H9 (cell line): ENCODE measurements at regions not wholly inside any gene's neighbourhood (a gene's known extent, or its start where the extent isn't known, plus 50 kb on each side); places are given as distances from the start of the nearest gene placed in this dataset.

Source experiments
- DNase-seq: peaks from one replicate; pipeline ENCODE4 v3.0.0-alpha.2; 2017
- H2AFZ ChIP-seq: one replicate; pipeline ENCODE4 v1.6.1; 2013; ENCODE audit warnings: mild to moderate bottlenecking, low read length, control low read depth, moderate library complexity
- H2AK5ac ChIP-seq: 2 replicates; pipeline ENCODE4 v1.6.1; 2013; ENCODE audit warnings: low read length, control low read depth, mixed read lengths; ENCODE audit not compliant: insufficient read length
- H2BK120ac ChIP-seq: one replicate; pipeline ENCODE4 v1.6.1; 2013; ENCODE audit warnings: low read depth, mild to moderate bottlenecking, low read length, control low read depth, inconsistent platforms; ENCODE audit not compliant: poor library complexity, severe bottlenecking
- H2BK12ac ChIP-seq: 2 replicates; pipeline ENCODE4 v1.6.1; 2013; ENCODE audit warnings: low read length, control low read depth, mixed read lengths, low read depth; ENCODE audit not compliant: insufficient read length
- H2BK15ac ChIP-seq: 2 replicates; pipeline ENCODE4 v1.6.1; 2013; ENCODE audit warnings: low read depth, low read length, control low read depth
- H2BK20ac ChIP-seq: one replicate; pipeline ENCODE4 v1.6.1; 2013; ENCODE audit warnings: low read depth, mild to moderate bottlenecking, low read length, control low read depth, inconsistent platforms; ENCODE audit not compliant: poor library complexity, severe bottlenecking
- H2BK5ac ChIP-seq: 2 replicates; pipeline ENCODE4 v1.6.1; 2013; ENCODE audit warnings: low read length, control low read depth, mixed read lengths; ENCODE audit not compliant: insufficient read length
- H3K14ac ChIP-seq: 2 replicates; pipeline ENCODE4 v1.6.1; 2013; ENCODE audit warnings: low read length, control low read depth; ENCODE audit not compliant: insufficient read depth
- H3K18ac ChIP-seq: 2 replicates; pipeline ENCODE4 v1.6.1; 2013; ENCODE audit warnings: low read depth, mild to moderate bottlenecking, mixed read lengths, low read length, control low read depth; ENCODE audit not compliant: insufficient read length
- H3K23ac ChIP-seq: 2 replicates; pipeline ENCODE4 v1.6.1; 2013; ENCODE audit warnings: low read length, control low read depth, mixed read lengths, low read depth; ENCODE audit not compliant: insufficient read length
- H3K23me2 ChIP-seq: 2 replicates; pipeline ENCODE4 v1.6.1; 2013; ENCODE audit warnings: low read depth, mild to moderate bottlenecking, mixed read lengths, low read length, control low read depth; ENCODE audit not compliant: insufficient read length, poor library complexity, severe bottlenecking
- H3K27ac ChIP-seq: 2 replicates; pipeline ENCODE4 v1.5.1; 2013; ENCODE audit warnings: low read length, control low read depth, mixed read lengths, low read depth; ENCODE audit not compliant: insufficient read length
- H3K27me3 ChIP-seq: 2 replicates; pipeline ENCODE4 v1.6.1; 2013; ENCODE audit warnings: low read length, control low read depth, inconsistent platforms; ENCODE audit not compliant: insufficient read depth
- H3K4ac ChIP-seq: 2 replicates; pipeline ENCODE4 v1.6.1; 2013; ENCODE audit warnings: low read depth, mild to moderate bottlenecking, control low read depth, inconsistent platforms, low read length, moderate library complexity
- H3K4me1 ChIP-seq: 2 replicates; pipeline ENCODE4 v1.6.1; 2013; ENCODE audit warnings: low read length, control low read depth, inconsistent platforms; ENCODE audit not compliant: insufficient read depth
- H3K4me2 ChIP-seq: 2 replicates; pipeline ENCODE4 v1.6.1; 2013; ENCODE audit warnings: low read length, control low read depth, mixed read lengths; ENCODE audit not compliant: insufficient read length, insufficient read depth
- H3K56ac ChIP-seq: 2 replicates; pipeline ENCODE4 v1.6.1; 2013; ENCODE audit warnings: low read depth, mild to moderate bottlenecking, mixed read lengths, low read length, control low read depth; ENCODE audit not compliant: insufficient read length
- H3K79me1 ChIP-seq: 2 replicates; pipeline ENCODE4 v1.6.1; 2013; ENCODE audit warnings: low read depth, mild to moderate bottlenecking, moderate library complexity, low read length, control low read depth, inconsistent platforms; ENCODE audit not compliant: insufficient read depth, poor library complexity, severe bottlenecking
- H3K79me2 ChIP-seq: 2 replicates; pipeline ENCODE4 v1.6.1; 2013; ENCODE audit warnings: low read length, control low read depth, inconsistent platforms; ENCODE audit not compliant: insufficient read depth
- H3K9ac ChIP-seq: 2 replicates; pipeline ENCODE4 v1.6.1; 2013; ENCODE audit warnings: low read length, control low read depth, mixed read lengths; ENCODE audit not compliant: insufficient read length; ENCODE audit errors: extremely low read depth
- H3K9me3 ChIP-seq: one replicate; pipeline ENCODE4 v1.6.1; 2013; ENCODE audit warnings: low read depth, low read length, inconsistent platforms; ENCODE audit not compliant: control insufficient read depth
- H3T11ph ChIP-seq: one replicate; pipeline ENCODE4 v1.6.1; 2013; ENCODE audit warnings: mild to moderate bottlenecking, low read length, control low read depth, inconsistent platforms
- H4K20me1 ChIP-seq: one replicate; pipeline ENCODE4 v1.6.1; 2013; ENCODE audit not compliant: control insufficient read depth, insufficient read length, insufficient read depth
- H4K5ac ChIP-seq: 2 replicates; pipeline ENCODE4 v1.6.1; 2013; ENCODE audit warnings: low read depth, mild to moderate bottlenecking, mixed read lengths, low read length, control low read depth; ENCODE audit not compliant: insufficient read length
- H4K8ac ChIP-seq: replicated peaks from 2 replicates; pipeline ENCODE4 v1.6.1; 2013; ENCODE audit warnings: low read length, control low read depth, mixed read lengths, low read depth; ENCODE audit not compliant: insufficient read length
- H4K91ac ChIP-seq: 2 replicates; pipeline ENCODE4 v1.6.1; 2013; ENCODE audit warnings: low read depth, mild to moderate bottlenecking, moderate library complexity, mixed read lengths, low read length, control low read depth; ENCODE audit not compliant: insufficient read length
- H3K27ac Mint-ChIP-seq, 3 experiments: 2 replicates in 2 of 3; 3 replicates in 1 of 3; pipeline ENCODE4 v1.8.0; 2020 to 2021; ENCODE audit warnings: mixed read lengths in 3 of 3, mild to moderate bottlenecking in 1 of 3, moderate library complexity in 1 of 3
- H3K27me3 Mint-ChIP-seq: 2 replicates; pipeline ENCODE4 v1.8.0; 2021; ENCODE audit warnings: low read depth, mild to moderate bottlenecking, moderate library complexity, mixed read lengths
- H3K36me3 Mint-ChIP-seq, 3 experiments: 2 replicates in 2 of 3; 3 replicates in 1 of 3; pipeline ENCODE4 v1.8.0; 2020 to 2021; ENCODE audit warnings: low read depth in 3 of 3, mixed read lengths in 3 of 3; ENCODE audit not compliant: insufficient read depth in 1 of 3
- H3K4me1 Mint-ChIP-seq, 2 experiments: 2 replicates each; pipeline ENCODE4 v1.8.0; 2020; ENCODE audit warnings: mixed read lengths in 2 of 2
- H3K4me3 Mint-ChIP-seq, 2 experiments: 2 replicates in 1 of 2; 3 replicates in 1 of 2; pipeline ENCODE4 v1.8.0; 2020 to 2021; ENCODE audit warnings: mild to moderate bottlenecking in 2 of 2, mixed read lengths in 2 of 2, moderate library complexity in 1 of 2
- H3K9me3 Mint-ChIP-seq, 2 experiments: 2 replicates in 1 of 2; 3 replicates in 1 of 2; pipeline ENCODE4 v1.8.0; 2020; ENCODE audit warnings: mild to moderate bottlenecking in 2 of 2, mixed read lengths in 2 of 2, moderate library complexity in 1 of 2
- WGBS: extraction: QIAGEN DNeasy Blood & Tissue Kit; methylation state at CpG from one replicate; pipeline ENCODE4 v1.1.7; 2013; ENCODE audit warnings: missing lambda C conversion rate, low lambda C conversion rate, mixed read lengths; ENCODE audit not compliant: insufficient read length; ENCODE audit errors: extremely low coverage; 5-methylcytosine and 5-hydroxymethylcytosine counted together
- TF ChIP-seq, protein P1 (sequence below): fragments of 200-600 bp; sonication (generic); conservative IDR thresholded peaks from 3 replicates; pipeline ENCODE4 v1.8.0; 2021; ENCODE audit warnings: antibody characterized with exemption, mild to moderate bottlenecking

DNA sequence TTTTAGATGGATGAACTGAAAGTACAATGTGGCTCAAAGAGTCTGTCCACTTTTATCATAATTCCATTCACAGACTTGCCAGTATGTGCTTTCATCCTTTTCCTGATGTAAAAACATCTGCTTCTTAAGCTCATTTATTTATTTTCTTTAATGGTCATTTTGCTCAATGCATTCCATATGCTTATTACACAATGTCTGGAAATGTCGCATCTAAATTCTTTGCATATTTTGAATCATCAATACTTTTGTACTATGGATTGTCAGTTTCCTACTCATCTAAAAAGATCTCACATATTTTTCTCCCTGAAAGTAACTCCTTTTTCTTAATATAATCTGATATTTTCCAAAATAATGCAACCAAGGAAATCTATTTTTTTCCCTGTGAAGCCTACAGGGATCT lies 1315.8 kb downstream of the EFNB2 start:
- TF ChIP-seq, protein P1, sequence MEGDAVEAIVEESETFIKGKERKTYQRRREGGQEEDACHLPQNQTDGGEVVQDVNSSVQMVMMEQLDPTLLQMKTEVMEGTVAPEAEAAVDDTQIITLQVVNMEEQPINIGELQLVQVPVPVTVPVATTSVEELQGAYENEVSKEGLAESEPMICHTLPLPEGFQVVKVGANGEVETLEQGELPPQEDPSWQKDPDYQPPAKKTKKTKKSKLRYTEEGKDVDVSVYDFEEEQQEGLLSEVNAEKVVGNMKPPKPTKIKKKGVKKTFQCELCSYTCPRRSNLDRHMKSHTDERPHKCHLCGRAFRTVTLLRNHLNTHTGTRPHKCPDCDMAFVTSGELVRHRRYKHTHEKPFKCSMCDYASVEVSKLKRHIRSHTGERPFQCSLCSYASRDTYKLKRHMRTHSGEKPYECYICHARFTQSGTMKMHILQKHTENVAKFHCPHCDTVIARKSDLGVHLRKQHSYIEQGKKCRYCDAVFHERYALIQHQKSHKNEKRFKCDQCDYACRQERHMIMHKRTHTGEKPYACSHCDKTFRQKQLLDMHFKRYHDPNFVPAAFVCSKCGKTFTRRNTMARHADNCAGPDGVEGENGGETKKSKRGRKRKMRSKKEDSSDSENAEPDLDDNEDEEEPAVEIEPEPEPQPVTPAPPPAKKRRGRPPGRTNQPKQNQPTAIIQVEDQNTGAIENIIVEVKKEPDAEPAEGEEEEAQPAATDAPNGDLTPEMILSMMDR, result no peak
- Histone ChIP-seq H4K91ac (no peak overlapping the region), H2BK20ac (no peak overlapping the region), H3T11ph (no peak overlapping the region), H3K27ac (no peak overlapping the region), H4K5ac (no peak overlapping the region), H3K56ac (no peak overlapping the region), H2BK12ac (no peak overlapping the region), H2AK5ac (no peak overlapping the region), H3K18ac (no peak overlapping the region), H2AFZ (no peak overlapping the region), H3K23me2 (no peaks in the 10 kb centered on the region), H3K9me3 (no peaks in the 10 kb centered on the region), H3K79me2 (no peaks in the 10 kb centered on the region), H2BK5ac (no peak overlapping the region), H3K79me1 (no peaks in the 10 kb centered on the region), H3K4me2 (no peak overlapping the region), H3K9ac (no peak overlapping the region), H3K14ac (no peak overlapping the region), H2BK120ac (no peak overlapping the region), H3K4me1 (no peaks in the 10 kb centered on the region), H2BK15ac (no peak overlapping the region), H3K4ac (no peak overlapping the region), H3K23ac (no peak overlapping the region), H3K27me3 (no peaks in the 10 kb centered on the region), H4K8ac (no peak overlapping the region), H4K20me1 (no peaks in the 10 kb centered on the region)
- no peak overlapping the region for H3K27ac Mint-ChIP-seq
- H3K27me3 Mint-ChIP-seq, result no peaks in the 10 kb centered on the region
- H3K4me3 Mint-ChIP-seq, result no peak overlapping the region
- H3K36me3 Mint-ChIP-seq, result peaks cover 0 to 3% (median 0%) of the 10 kb centered on the region in 3 experiments; a peak in 1 of 7 replicates
- no CpG with 5 or more reads among the region's 1 CpG for WGBS
- peaks cover 0 to 3% of the 10 kb centered on the region in 2 experiments; a peak in 2 of 5 replicates for H3K9me3 Mint-ChIP-seq
- H3K4me1 Mint-ChIP-seq, result no peaks in the 10 kb centered on the region
- DNase-seq, result no peak
